ENCODE measurements at regions not wholly inside any gene's neighbourhood (a gene's known extent, or its start where the extent isn't known, plus 50 kb on each side); places are given as distances from the start of the nearest gene placed in this dataset.

GRCh38 chr1:47572731-47573430 is 135.0 kb downstream of the FOXD2 start:
- no peak for DNase-seq (ENCODE audit: low read depth in 1 of 2, low spot score in 1 of 2)

GRCh38 chr1:47574451-47575165 is 136.8 kb downstream of the FOXD2 start:
- no peak for DNase-seq (ENCODE audit: low read depth in 1 of 2, low spot score in 1 of 2)

- no peak for DNase-seq (ENCODE audit: low read depth in 1 of 2, low spot score in 1 of 2)
Measured at GRCh38 chr1:47575855-47576757, 138.3 kb downstream of the FOXD2 start.

GRCh38 chr1:47576758-47577115 is 138.9 kb downstream of the FOXD2 start:
- DNase-seq (ENCODE audit: low read depth in 1 of 2, low spot score in 1 of 2): no peak

GRCh38 chr1:47577303-47578025 is 139.6 kb downstream of the FOXD2 start:
- no peak for DNase-seq (ENCODE audit: low read depth in 1 of 2, low spot score in 1 of 2)

- DNase-seq (ENCODE audit: low read depth in 1 of 2, low spot score in 1 of 2): no peak
Measured at GRCh38 chr1:47578026-47578720, 140.3 kb downstream of the FOXD2 start.

GRCh38 chr1:47578721-47579419 is 141.0 kb downstream of the FOXD2 start:
- DNase-seq (ENCODE audit: low read depth in 1 of 2, low spot score in 1 of 2): no peak

GRCh38 chr1:47579809-47580208 is 142.0 kb downstream of the FOXD2 start:
- no peak for DNase-seq (ENCODE audit: low read depth in 1 of 2, low spot score in 1 of 2)

GRCh38 chr1:47580451-47580995 is 142.7 kb downstream of the FOXD2 start:
- DNase-seq (ENCODE audit: low read depth in 1 of 2, low spot score in 1 of 2): no peak

- no peak for DNase-seq (ENCODE audit: low read depth in 1 of 2, low spot score in 1 of 2)
Measured at GRCh38 chr1:47582891-47583608, 145.2 kb downstream of the FOXD2 start.

GRCh38 chr1:47584249-47584648 is 146.4 kb downstream of the FOXD2 start:
- no peak for DNase-seq (ENCODE audit: low read depth in 1 of 2, low spot score in 1 of 2)

- DNase-seq (ENCODE audit: low read depth in 1 of 2, low spot score in 1 of 2): no peak
Measured at GRCh38 chr1:47585141-47585902, 147.5 kb downstream of the FOXD2 start.

GRCh38 chr1:47587891-47588582 is 150.2 kb downstream of the FOXD2 start:
- no peak for DNase-seq (ENCODE audit: low read depth in 1 of 2, low spot score in 1 of 2)

GRCh38 chr1:47590523-47591225 is 152.8 kb downstream of the FOXD2 start:
- DNase-seq (ENCODE audit: low read depth in 1 of 2, low spot score in 1 of 2): no peak

GRCh38 chr1:47591801-47592200 is 154.0 kb downstream of the FOXD2 start:
- DNase-seq (ENCODE audit: low read depth in 1 of 2, low spot score in 1 of 2): no peak

GRCh38 chr1:47592296-47593012 is 154.6 kb downstream of the FOXD2 start:
- DNase-seq (ENCODE audit: low read depth in 1 of 2, low spot score in 1 of 2): no peak

Measured in activated CD4-positive, alpha-beta T cell treated with anti-CD3 and anti-CD28 coated beads, Interleukin-2, amount 50 U/mL, for 24 hours (primary cell).